T47D (cell line): ENCODE measurements at regions not wholly inside any gene's neighbourhood (a gene's known extent, or its start where the extent isn't known, plus 50 kb on each side); places are given as distances from the start of the nearest gene placed in this dataset.

Experiments used
- DNase-seq, 2 experiments: peaks; one replicate each; pipeline versions ENCODE4 v3.0.0 to v3.0.0-alpha.2; 2011 to 2012; ENCODE audit warnings: low read depth in 1 of 2, low spot score in 1 of 2
- JUND ChIP-seq: IDR thresholded peaks from 2 replicates; pipeline ENCODE4 v1.6.1; 2012; ENCODE audit warnings: low read depth
- in situ Hi-C: cut with HindIII; loops from 2 replicates; pipeline ENCODE4 v1.10.0; 2016; ENCODE audit warnings: low sequenced_read_pairs, low pct_unique_long_range_greater_than_20kb

- DNase-seq, result peak in 1 of 2 experiments; percentile 2
- no peak for TF ChIP-seq JUND
- in situ Hi-C loops, result no loop called here
Measured at GRCh38 chr9:79256691-79257213, 315.0 kb upstream of the TLE4 start.

- TF ChIP-seq JUND, result no peak
- in situ Hi-C loops, result no loop called here
- DNase-seq, result peak in 1 of 2 experiments; percentile 5
Measured at GRCh38 chr9:79257228-79257781, 314.5 kb upstream of the TLE4 start.

- no peak for TF ChIP-seq JUND
- in situ Hi-C loops, result no loop called here
- DNase-seq, result no peak
Measured at GRCh38 chr9:79257790-79258351, 313.9 kb upstream of the TLE4 start.

GRCh38 chr9:79259858-79260257, 311.9 kb upstream of the TLE4 start:
- DNase-seq, result no peak
- in situ Hi-C loops, result no loop called here
- no peak for TF ChIP-seq JUND

- TF ChIP-seq JUND, result no peak
- DNase-seq, result no peak
- in situ Hi-C loops, result no loop called here
Measured at GRCh38 chr9:79263628-79264027, 308.1 kb upstream of the TLE4 start.

- no peak for TF ChIP-seq JUND
- in situ Hi-C loops, result no loop called here
- peak in 1 of 2 experiments; percentile 2 for DNase-seq
Measured at GRCh38 chr9:79264041-79264440, 307.7 kb upstream of the TLE4 start.

- DNase-seq, result no peak
- TF ChIP-seq JUND, result no peak
- in situ Hi-C loops, result no loop called here
Measured at GRCh38 chr9:79264511-79265355, 307.0 kb upstream of the TLE4 start.

- no peak for DNase-seq
- no peak for TF ChIP-seq JUND
- in situ Hi-C loops, result no loop called here
Measured at GRCh38 chr9:79266986-79267385, 304.8 kb upstream of the TLE4 start.

- in situ Hi-C loops, result no loop called here
- no peak for DNase-seq
- TF ChIP-seq JUND, result no peak
Measured at GRCh38 chr9:79268806-79269205, 303.0 kb upstream of the TLE4 start.

GRCh38 chr9:79273311-79273710, 298.5 kb upstream of the TLE4 start:
- in situ Hi-C loops, result no loop called here
- no peak for TF ChIP-seq JUND
- DNase-seq, result no peak

- in situ Hi-C loops, result no loop called here
- DNase-seq, result no peak
- TF ChIP-seq JUND, result no peak
Measured at GRCh38 chr9:79279356-79279755, 292.4 kb upstream of the TLE4 start.

GRCh38 chr9:79280691-79281090, 291.1 kb upstream of the TLE4 start:
- in situ Hi-C loops, result no loop called here
- DNase-seq, result no peak
- TF ChIP-seq JUND, result no peak

- DNase-seq, result no peak
- no peak for TF ChIP-seq JUND
- in situ Hi-C loops, result no loop called here
Measured at GRCh38 chr9:79284081-79284480, 287.7 kb upstream of the TLE4 start.
